ENCODE measurements at regions not wholly inside any gene's neighbourhood (a gene's known extent, or its start where the extent isn't known, plus 50 kb on each side); places are given as distances from the start of the nearest gene placed in this dataset.

DNA sequence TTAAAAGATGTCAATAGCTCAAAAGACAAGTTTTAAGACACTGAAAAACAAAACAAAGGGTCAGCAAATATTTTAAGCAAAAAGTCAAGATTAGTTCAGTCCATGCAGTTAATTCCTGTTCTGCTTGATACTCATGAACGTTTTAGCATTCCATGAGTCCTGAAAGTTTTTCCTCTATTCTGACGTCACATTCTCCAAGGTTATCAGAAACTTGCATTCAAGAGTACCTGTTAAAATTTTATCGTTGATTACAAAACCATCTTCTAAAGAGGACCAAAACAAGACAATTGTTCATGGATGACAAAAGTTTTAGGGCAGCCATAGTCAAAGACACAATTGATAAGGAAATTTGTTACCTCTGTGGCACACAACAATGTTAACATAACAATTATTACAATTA, 52.5 kb upstream of the VOPP1 start:
- no peak for DNase-seq

DNA sequence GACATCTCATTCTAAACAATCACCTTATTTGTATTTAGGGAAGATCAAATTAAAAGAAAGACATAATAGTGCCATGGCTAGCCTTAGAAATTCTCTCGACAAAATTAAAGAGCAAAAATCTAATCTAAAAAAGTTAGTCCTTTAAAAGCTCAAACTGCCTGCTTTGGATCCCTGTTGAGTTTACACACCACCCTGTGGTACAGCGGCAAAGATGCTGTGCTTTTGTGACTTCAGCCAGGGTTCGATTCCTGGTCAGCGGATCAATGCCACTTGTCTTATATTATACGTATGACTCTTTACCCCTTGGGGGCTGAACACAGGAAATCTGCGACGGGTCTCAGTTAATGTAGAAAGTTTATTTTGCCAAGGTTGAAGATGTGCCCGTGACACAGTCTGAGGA, 51.3 kb upstream of the VOPP1 start:
- no peak for DNase-seq

DNA sequence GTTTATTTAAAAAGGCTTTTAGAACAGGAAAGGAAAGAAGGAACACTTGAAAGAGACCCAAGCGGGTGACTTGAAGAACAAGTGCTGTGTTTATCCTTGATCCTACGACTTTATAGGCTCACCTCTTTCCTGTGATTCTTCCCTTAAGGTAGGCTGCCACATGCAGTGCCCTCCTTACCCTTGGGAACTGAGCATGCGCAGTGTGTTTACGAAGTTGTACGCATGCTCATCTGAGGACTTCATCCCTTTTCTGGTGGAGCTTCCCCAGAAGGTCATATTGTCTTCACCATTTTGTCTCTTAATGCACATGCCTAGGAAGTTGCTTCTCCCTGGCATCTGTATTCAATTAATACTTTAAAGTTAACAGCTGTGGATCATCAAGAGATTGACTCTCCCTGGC, 49.9 kb upstream of the VOPP1 start:
- no peak for DNase-seq
